ENCODE measurements at regions not wholly inside any gene's neighbourhood (a gene's known extent, or its start where the extent isn't known, plus 50 kb on each side); places are given as distances from the start of the nearest gene placed in this dataset.

DNA sequence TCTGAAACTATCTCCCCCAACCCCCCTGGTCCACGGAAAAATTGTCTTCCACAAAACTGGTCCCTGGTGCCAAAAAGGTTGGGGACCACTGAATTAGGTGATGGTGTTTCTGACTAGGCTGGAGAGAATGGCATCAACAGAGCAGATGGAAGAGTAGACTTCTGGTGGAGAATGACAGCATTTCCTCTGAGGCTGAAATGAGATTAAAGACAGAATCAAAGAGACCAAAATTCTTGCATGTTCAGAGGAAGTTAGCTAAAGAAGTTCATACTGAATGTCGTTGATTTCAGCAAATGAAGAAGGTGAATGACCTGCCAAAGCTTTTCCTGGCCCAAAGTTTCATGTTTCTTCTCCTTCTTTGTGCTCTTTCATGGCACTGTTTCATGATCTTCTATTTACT, 188.2 kb upstream of the RUNX1 start:
- no peak for DNase-seq

DNA sequence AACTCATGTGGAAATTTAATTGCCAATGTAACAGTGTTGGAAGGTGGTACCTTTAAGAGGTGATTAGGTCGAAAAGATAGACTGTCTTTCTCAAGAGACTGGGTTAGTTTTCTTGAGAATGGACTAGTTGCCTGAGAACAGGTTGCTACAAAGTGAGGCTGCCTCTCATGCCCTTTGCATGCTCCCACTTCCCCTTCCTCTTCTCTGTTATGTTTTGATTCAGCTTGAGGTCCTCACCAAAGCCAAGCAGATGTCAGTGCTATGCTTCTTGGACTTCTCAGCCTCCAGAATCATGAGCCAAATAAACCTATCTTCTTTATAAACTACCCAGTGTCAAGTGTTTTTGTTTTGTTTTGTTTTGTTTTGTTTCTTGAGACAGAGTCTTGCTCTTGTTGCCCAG, 187.0 kb upstream of the RUNX1 start:
- no peak for DNase-seq

DNA sequence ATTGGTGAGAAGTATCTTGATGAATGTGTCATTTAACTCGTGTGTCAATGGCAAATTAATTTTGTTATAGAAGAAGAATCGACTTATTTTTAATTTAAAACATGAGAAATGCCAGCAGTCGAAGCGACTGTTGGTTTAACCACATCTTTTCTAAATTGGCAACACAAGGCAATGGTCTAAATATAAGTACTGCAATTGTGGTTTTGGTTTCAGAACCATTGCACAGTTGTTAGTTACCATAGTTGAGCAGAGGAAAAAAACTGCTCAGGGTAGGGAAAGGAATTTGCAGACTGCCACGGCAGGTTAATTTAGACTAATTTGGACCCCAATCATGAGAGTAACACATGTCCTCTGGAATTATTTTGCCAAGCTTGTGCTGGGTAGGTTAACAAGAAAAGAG, 185.6 kb upstream of the RUNX1 start:
- DNase-seq, result no peak

DNA sequence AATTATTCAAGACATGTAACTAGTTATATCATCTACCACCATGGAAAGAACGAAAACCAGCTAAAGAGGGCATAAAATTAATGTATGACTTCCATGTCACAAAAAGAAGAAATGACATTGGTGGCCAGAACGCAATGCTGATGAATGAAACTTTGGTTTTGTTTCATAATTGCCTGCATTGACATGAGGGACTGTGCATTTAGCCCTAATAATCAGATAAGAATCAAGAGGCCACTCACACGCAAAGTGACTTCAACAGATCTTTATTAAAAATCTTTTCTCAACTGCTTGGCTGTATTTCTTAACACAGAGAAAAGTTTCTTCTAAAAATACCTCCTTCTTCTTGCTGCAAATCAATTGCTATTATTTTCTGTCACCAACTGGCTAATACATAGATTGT, 184.7 kb upstream of the RUNX1 start:
- no peak for DNase-seq

DNA sequence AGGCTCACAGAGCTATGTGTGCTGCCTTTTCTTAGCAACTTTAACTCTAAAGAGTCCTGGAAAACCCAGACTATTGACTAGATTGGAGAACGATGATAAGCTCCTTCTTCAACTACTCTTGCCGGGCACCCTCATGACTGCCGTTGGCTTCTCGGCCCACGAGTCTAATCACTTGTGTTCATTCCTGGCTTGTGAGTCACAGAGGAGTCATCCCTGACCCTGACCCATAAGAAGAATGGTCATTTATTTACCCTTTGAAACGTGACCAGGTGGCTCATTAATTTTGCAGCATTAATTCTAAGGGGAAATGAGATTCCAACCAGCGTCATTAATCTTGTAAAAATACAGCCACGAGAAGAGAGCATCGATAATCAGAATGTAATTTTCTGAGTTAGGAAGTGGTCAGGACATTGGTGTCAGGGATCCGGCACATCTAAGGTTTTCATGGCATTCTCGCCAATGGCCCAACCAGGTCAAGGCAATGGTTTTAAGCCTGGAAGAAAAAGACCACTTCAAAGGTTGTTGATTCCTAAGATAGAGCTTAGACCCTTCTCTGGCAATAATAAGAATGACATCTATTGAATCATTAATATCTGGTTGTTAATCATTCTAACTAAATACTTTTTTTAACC, 183.6 kb upstream of the RUNX1 start:
- no peak for DNase-seq

DNA sequence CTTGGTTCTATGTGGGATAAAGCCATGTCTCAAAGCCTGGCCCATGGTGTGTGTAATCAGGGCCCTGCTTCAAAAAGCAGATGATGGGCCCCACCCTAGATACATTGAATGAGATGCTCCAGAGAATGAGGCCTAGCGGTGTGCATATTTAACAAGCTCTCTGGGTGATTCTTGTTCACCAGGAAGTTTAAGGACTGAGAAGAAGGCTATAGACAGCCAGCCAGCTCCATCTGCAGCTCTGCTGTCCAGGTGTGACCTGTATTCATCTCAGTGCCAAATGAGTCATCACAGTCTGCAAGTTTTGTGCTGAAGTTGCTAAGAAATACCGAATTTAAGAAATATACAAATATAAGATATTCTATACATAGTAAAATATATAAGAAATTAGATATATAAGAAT, 182.0 kb upstream of the RUNX1 start:
- DNase-seq, result peak; percentile 63

DNA sequence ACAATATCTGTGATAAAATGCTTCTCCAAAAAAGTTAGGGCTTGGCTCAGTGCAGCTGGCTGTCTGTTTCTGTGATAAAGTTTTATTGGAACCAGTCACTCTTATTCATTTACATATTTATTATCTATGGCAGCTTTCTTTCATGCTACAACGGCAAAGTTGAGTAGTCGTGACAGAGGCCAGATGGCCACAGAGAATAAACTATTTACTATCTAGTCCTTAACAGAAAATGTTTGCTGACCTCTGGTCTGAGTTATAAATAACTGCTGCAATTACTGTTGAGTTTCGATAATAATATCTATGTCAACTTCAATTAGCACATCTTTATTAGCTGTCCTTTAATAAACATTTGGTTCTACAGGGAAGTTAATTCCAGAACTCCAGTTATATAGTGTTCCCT, 180.2 kb upstream of the RUNX1 start:
- DNase-seq, result no peak

DNA sequence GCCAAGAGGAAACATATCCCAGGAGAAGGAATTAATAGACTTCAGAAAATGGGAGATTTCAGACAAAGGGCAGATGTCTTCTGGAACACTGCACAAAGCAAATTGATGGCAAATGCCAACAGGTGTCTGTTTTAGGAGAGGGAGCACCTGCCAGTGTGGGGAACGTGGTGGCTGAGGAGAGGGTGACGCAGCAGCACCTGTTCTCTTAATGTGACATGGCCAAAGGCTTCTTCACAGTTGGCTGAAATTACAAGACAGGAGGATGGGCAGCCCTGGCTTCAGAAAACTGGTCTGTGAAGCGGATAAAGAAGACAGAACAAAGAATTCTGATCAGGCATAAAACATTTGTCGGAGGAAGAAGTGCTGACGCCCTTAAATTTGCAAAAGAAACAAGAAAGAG, 178.7 kb upstream of the RUNX1 start:
- DNase-seq, result peak; percentile 95

DNA sequence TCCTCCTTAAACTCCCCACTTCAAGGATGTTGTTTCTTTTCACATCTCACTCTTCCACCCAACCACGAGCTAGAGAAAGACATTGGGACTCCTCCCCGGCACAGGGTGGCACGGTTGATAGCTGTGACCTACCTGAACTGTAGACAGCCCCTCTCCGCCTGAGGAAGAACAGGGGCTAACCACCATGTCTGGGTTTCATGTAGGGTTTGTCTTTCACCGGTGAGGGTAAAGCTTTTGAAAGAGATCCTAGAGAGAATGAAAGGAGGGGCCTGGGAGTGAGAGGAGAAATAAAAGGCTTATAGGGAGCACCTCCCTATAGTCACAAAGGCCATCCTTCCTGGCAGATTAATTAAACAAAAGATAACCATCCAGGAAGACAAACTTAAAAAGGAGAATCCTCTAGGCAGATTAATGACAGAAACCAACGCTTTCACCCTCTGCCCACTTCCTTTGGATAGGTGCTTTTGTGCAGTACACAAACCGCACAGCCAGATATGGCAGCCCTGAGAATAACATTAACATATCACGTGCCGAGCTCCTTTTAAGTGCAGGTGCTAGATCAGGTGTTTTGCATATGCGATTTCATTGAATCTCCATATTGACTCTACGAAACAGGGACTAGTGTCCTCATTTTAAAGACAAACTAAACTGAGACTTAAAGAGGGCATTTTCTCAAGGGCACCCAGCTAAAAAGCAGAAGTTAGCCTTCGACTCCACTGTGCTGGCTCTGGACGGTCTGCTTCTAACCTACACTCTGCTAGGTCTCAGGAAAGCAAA, 178.1 kb upstream of the RUNX1 start:
- peak; percentile 85 for DNase-seq

DNA sequence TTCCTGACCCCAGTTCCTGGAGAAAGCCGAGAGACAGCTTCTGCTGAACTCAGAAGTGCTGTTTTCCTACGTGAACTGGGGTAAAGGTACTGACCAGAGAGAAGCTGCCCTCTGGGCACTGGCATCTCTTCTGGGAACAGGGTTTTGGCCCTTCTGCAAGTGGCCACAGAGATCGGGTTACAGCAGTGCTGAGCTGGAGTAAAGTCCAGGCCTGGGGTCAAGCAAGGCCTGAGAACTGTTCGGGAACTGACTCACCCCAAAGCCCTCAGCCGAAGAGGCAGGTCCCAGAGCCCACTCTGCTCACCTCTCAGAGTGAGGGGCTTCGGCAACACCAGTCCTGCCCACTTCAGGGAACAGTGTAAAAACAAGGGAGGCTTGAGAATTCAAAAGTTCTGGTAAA, 177.2 kb upstream of the RUNX1 start:
- DNase-seq, result no peak

DNA sequence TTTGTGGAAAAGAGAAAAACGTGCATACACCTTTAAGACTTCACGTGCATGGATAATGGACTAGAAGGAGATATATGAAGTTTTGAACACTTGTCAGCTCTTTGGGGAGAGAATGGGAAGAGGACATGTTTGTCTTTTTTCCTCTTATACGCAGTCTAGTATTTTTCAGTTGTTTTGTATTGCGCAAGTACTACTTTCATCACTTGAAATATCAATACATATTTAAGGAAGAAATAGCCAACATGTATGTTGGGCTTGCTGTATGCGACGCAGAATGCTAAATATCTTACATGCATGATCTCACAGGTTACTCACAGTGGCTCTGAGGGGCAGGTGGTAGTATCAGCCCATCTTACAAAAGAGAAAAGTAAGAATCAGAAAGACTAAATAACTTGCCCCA, 176.5 kb upstream of the RUNX1 start:
- no peak for DNase-seq

DNA sequence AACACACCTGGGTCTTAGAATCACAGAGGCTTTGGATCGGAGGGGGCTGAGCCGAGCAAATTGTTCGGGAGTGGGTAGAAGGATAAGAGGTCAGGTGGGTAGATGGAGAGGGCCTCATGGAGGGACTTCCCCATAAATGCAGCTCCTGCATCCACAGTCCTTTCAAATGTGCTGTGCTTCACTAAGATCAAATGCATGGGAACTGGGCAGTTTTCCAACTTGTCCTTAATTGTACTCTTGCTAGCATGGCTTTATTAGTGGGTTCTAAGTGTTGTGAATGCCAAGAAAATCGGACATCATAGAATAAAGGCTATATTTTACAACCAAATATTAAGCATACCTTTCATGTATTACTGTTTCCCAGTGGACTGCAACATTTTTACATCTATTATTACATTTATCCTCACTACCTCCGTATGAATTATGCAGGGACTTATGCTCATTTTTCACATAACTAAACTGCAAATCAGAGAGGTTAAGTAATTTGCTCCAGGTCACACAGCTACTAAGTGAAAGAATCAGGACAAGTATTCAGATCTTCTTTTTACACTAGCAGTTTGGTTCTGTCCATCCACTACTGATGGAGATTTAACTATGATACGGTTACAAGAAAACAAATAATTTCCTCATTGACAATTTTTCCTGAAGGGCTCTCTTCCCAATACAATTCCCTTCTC, 174.5 kb upstream of the RUNX1 start:
- DNase-seq, result peak; percentile 87

DNA sequence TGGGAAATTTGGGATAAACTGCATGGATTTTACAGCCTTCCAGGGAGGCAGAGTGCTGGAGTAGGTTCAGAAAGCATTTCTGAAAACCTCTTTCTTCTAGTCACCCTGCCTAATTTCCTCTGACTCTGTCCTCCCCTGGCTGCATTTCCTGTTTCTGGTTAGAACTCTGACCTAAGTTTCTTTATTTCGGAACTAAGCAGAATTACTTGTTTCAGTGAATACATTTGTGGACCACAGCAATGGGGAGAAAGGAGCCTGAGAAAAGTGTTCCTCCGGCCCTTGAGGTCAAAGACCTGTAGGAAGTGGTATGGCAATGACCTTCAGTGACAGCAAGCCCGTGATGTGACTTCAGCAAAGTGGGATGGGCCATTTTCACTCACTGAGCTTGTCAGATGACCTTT, 173.4 kb upstream of the RUNX1 start:
- DNase-seq, result no peak

DNA sequence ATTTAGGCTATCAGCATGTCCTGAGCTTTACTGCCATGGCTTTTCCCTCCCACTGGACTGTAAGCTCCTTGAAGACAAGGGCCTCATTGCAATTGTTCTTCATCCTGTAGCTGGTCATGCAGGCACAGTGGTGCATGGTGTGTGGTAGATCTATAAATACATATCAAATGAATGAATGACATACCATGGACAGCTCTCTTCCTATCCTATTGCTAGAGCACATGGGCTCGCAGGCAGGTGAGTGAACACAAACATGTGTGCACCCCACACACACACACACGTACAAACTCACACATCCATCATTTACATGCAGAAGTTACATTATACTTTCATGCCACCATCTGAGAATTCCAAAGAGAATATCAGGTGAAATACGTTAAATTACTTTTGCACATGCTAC, 172.9 kb upstream of the RUNX1 start:
- no peak for DNase-seq

DNA sequence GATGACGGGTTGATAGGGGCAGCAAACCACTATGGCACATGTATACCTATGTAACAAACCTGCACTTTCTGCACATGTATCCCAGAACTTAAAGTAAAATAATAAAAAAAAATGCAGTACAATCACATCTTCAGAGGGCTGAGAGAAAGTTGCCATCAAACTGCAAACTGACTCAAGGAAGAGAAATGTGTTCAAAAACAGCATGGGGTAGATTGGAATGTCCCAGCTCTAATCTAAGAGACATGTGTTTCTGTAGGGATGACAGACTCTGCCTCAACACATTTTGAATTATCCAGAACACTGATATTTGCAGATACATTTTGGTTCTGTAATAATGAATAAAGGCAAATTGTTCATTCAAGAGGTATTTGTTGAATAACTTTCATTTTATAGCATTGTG, 171.2 kb upstream of the RUNX1 start:
- no peak for DNase-seq

DNA sequence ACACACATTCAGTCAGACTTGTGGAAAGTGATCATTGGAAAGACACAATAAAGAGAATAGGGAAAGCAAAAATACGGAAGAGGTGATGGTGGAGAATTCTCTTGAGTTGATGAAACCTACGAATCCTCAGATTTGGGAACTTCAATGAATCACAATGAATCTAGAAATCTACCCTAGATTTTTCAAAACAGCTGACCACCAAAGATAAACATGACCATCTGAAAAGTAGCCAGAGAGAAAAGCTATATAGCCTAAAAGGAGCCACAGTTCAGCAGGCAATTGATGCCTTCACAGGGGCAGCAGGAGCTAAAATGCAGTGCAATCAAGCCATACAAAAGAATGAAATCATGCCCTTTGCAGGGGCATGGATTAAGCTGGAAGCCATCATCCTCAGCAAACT, 170.6 kb upstream of the RUNX1 start:
- DNase-seq, result no peak

DNA sequence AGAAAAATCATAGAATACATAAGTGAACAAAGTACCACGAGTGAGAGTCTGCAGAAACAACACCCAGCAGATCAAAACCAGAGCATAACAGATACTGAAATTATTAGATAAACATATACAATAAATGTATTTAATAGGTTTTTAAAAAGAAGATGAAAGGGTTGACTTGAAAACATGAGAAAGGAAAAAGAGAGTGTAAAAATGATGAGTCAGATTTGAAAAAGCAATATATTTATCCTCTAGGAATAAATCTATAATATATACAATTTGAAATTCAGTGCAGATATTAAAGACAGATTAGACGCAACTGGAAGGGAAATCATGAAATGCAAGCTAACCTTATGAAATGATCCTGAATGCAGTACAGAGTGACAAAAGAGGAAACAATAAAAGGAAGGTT, 170.2 kb upstream of the RUNX1 start:
- DNase-seq, result no peak

DNA sequence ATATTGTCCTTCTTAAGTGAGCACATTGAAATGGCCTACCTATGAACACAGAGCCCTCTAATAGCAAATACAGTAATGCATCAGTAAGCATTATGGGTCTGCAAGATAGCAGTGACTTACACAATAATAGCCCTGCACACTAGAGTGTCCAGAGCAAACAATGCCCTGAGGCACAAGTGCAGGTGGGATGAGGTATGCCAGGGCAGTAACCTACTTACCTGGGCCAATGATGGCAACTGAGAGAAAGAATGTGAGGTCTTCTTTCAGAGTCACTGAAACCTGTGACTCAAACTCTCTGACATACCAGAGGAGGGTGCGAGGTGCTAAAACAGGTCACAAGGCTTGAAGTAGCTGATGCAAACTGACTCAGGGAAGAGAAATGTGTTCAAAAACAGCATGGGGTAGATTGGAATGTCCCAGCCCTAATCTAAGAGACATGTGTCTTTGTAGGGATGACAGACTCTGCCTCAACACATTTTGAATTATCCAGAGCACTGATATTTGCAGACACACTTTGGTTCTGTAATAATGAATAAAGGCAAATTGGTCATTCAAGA, 168.5 kb upstream of the RUNX1 start:
- DNase-seq, result peak; percentile 38

DNA sequence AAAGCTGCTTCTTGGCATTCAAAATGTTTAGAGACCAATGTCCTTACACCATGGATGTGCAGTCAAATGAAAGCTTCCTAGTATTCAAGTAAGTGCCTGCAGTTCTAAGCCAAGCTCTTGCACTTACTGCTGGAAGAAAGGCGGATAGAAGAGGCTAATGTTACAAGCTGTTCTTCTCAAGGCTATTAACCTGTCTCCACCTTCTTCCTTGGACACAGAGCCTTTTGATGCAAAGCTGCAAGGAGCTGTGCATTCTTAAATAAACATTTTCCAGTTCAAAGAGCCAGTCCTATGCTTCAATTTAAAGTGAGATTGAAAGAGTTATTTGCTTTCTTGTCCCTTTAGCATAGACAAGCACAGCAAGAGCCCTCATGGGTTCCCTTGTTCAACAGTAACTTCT, 167.9 kb upstream of the RUNX1 start:
- no peak for DNase-seq

DNA sequence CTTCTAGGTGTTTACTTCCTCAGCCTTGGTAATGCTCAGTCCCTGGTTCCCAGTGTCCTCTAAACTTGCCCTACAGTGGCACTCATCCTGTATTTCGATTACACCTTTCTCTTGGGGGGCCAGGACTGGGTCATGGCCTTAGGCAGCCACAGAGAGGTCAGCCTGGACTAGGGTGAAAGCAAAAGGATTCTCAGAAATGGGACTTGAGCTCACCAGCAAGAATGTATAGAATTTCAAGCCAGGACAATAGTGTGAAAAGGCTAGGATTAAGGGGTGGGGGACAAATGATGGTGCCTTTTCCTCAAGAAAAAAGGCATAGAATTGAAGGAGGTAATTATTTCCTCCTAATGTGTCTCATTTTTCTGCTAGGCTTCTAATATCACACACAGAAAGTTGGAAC, 166.8 kb upstream of the RUNX1 start:
- DNase-seq, result no peak

DNA sequence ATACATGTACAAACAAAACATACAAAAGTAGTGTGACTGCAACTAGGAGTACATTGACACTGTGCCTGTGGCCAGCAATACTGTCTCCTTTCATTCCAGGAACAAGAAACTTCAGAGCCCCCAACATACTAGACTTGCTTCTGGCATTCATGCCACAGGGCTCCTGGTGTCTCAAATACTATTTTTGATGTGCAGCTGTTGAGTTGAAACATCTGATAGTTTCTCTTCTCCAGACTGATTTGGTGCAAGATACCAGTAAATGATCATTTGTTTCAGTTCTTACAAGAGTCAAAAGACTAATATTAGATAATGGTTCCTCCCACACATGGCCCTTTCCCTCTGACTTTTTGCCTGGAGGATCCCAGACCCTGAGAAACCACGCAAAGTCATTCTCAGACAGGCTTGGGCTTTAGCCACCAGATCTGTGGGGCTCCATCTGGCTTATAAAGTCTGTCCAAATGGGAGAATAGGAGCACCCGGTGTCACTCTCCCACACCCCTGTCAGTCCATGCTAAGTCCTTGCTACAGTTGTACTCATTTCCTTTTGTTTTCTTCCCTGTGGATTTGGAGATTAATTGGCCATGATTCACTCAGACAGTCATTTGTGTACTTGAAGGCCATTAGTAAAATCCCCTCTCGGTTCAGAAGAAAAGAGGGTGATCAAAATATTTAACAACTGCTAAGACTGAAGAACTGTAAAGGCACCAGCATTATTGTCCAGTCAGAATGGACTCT, 163.5 kb upstream of the RUNX1 start:
- no peak for DNase-seq

DNA sequence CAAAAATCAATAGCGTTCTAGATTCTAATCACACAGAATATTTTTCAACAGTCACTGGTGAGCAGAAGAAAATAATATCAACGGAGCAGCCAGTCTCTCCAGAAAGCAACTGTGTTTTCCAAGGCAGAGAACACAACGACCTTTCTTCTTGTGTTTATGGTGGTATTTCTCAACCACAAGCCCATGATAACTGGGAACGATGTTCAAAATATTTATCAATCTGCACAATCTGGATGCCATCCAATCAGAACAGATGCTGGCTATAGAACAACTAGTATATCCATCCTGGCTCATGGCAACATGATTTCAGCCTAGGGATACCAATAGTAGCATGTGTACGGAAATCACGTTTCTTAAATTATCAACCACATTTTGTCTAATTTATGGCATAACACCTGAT, 162.7 kb upstream of the RUNX1 start:
- no peak for DNase-seq

DNA sequence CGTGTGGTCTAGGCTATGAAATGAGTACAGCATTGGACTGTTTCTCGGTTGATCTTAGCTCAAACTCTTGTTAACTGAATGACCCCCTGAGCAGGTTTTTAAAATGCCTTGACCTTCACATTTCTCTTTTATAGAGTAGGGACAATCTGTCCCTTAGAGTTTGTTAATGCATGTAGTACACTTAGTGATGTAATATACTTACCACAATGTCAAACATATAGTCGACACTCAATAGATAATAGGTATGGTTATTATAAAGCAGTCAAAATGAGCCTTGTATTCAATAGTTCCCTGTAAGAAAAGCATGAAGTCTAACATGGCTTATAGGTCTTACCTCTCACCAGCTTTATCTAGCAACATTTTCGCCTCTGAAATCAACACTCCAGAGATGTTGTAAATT, 161.0 kb upstream of the RUNX1 start:
- no peak for DNase-seq
